LoVo (cell line): ENCODE measurements at regions not wholly inside any gene's neighbourhood (a gene's known extent, or its start where the extent isn't known, plus 50 kb on each side); places are given as distances from the start of the nearest gene placed in this dataset.

ENCODE experiments used
- DNase-seq: peaks from one replicate; pipeline ENCODE4 v3.0.0-alpha.2; 2016; ENCODE audit warnings: low spot score

DNA sequence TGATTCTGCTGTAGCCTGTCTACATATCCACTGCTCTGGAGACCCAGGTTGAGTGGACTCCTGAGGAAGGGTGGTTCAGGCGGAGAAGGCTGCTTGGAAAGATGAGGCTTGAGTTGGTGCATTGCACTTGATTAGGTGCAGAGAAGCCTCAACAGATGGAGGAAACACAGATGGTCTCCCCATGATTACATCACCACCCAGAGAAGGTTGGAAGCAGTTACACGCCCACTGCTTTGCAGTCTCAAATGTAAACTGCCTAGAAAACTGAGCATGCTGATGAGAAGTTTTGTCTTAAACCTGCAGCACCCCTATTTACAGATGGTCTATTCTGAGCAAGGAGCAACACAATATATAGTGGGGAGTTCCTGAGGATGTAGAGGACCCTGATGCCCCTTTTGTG is 266.6 kb downstream of the PIK3R1 start:
- no peak for DNase-seq

DNA sequence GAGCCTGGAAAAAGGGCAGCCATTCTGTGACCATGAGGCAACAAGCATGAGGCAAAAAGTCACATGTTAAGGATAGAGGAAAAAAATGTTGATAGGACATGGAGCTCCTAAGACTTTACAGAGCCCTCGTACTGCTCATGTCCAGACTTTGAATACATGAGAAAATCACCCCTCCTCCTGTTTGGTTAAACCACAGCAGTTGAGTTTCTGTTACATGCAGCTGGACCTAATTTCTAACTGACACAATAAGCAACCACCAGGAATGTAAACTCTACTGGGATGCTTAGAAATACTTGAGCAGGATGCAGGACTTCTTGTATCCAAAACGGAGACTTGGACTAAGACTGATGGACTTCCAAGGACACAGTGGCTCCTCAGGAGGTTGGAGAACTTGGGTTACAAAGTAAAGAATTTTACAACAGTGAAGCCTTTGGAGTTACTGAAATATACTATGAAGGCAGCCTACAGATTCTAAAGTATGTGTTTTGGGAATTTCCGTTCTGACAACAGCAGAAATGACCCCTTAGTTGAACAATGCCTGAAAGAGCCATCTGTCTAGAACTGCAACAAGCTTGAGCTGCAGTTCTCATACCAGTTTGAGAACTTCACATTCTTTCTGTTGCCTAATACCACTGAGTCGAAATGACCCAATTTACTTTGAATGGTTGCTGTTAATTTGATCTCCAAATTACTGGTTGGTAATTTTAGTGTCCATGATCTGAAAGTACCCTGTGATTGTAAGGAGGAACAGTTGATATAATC is 268.9 kb downstream of the PIK3R1 start:
- no peak for DNase-seq

- DNase-seq = no peak
These were observed 274.0 kb downstream of the PIK3R1 start for GRCh38 chr5:68489556-68489955.

- no peak for DNase-seq
These were observed 274.9 kb downstream of the PIK3R1 start for GRCh38 chr5:68490406-68490805.

DNA sequence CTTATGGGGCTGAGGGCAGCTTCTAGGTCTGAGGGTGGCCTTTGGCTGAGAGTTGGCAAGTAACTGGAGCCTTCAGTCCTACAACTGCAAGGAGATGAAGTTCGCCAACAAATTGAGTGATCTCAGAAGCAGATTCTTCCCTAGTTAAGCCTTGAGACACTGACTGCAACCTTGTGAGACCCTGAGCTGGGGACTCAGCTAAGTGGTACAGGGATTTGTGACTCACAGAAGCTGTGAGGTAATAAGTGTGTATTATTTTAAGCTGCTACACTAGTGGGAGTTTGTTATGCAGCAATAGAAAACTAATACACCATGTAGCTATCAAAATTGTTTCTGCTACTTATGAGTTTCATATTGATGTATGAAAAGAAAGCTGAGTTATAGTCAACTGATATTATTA is 279.2 kb downstream of the PIK3R1 start:
- no peak for DNase-seq

DNA sequence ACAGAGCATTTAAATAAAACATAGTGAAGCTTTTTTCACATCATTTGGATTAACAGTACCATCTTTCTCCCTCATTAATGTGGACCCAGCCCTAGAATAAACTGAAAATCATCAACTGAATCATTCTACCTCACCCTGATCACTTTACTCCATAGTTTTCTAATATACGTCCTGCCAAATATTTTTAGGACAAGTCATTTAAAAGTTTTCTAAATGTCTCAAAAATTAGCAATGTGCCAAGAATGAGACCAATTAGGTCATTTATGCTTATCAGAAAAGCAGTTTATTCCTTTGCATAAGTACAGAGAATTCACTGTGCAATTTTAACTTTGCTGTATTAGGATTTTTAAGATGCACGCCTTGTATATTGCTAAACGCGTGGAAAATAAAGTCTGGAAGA is 284.4 kb downstream of the PIK3R1 start:
- no peak for DNase-seq

DNA sequence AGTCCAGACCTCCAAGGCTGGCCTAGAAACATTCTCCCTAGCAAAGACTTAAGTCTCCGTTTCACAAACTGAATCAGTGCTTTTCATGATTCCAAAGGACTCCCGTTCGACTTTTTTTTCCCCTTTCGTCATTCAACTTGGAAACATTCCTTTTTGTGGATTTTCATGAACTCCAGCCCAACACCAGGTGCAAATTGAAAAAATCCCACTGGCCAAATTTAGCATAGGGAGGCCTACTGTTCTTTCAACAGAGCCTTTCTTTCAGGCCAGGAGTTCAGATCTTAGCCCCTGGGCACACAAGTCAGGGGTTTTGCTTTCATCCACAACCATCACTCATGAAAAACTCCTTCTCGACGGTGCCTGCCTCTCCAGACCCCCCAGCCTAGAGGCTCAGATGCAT is 285.3 kb downstream of the PIK3R1 start:
- DNase-seq = no peak

DNA sequence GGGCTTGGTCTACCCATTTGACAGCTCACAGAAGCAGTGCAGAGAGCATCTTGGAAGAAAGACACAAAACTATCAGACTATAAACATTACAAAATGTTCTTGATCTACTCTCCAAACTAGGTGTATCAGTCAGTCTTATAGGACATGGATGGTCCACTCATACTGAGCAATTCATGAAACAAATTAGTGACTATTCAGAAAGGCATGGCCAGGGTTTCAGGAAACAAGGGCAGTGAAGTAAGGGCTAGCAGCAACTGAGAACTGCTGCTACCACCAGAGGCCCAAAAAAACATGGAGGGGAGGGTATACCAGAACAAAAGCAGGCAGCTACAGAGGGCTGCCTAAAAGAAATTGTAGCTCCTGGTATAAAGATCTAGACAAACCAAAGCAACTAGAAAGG is 287.0 kb downstream of the PIK3R1 start:
- DNase-seq = no peak

- DNase-seq = no peak
These were observed 288.8 kb downstream of the PIK3R1 start for GRCh38 chr5:68504306-68504705.

- DNase-seq = peak; percentile 82
These were observed 290.6 kb downstream of the PIK3R1 start for GRCh38 chr5:68505917-68506860.

GRCh38 chr5:68515514-68515913 is 300.0 kb downstream of the PIK3R1 start:
- no peak for DNase-seq

GRCh38 chr5:68518286-68518685 is 302.7 kb downstream of the PIK3R1 start:
- DNase-seq = no peak

GRCh38 chr5:68519143-68519542 is 303.6 kb downstream of the PIK3R1 start:
- no peak for DNase-seq

- DNase-seq = no peak
These were observed 306.2 kb downstream of the PIK3R1 start for GRCh38 chr5:68521776-68522175.

DNA sequence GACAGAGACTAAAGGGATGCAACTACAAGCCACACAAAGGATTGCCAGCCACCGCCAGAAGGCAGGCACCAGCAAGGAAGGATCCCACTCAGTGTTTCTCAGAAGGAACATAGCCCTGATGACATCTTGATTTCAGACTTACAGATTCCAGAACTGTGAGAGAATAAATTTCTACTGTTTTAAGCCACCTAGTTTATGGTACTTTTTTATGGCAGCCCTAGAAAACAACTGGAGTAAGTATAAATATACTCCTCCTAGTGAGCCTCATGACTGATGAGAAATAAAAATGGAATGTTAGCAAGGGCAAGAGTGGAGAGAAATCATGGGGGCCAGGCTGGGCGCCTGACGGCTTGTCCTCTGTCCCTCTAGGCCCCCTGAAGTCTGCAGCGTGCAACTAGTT is 307.3 kb downstream of the PIK3R1 start:
- no peak for DNase-seq

DNA sequence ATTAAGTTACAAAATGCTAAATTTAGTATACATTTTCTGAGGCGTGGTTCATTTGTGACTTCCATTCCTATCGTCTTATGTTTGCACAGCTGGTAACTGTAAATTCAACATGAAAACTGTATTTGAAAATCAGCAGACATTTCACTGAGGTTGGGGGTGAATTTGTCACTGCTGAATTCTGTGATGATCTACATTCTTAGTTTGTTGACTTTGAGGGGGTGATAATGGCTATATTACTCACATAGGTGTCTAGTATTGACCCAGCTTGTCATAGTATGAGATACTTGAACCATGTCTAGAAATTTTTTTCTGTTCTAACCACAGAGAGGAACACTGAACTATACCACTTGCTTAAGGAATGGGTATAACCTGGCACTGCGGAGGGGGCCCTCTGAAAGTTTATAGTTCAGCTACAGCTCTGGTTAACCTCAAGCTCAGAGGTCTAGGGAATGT is 313.3 kb downstream of the PIK3R1 start:
- no peak for DNase-seq

DNA sequence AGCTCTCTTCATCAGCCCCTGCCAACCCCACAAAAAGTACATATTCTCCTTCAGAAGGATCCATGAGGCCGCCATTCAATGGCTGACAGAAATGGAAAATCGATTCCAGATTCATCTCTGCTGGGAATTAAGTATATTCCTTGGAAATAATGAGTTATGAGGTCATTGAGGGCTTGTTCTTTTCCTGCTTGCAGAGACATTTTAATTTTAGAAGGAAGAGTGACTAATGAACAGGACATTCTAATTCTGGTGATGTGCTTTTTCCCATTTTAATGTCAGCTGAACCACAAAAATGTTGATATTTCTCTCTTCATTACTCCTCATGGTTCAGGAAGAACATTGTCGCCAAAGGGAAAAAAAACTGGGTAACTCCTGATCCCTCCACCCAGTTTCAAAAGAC is 314.0 kb downstream of the PIK3R1 start:
- no peak for DNase-seq

DNA sequence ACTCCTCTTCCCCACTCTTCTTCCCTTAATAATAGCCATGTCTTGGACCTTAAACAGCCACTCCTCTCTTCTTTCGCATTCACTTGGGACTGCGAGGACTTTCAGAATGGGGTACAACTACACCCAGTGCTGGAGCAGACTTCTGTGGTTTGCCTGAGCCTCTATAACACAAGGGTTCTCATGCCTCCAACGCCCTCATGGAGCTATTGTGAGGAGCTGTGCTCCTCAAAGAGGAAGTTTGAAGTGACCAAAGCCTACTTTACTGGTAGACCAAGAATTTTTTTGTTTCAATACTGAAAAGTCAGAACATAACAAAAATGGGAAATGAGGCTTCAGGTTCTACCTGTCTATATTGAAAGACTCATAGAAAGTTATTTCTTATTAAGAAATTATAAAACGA is 316.4 kb downstream of the PIK3R1 start:
- DNase-seq = no peak

DNA sequence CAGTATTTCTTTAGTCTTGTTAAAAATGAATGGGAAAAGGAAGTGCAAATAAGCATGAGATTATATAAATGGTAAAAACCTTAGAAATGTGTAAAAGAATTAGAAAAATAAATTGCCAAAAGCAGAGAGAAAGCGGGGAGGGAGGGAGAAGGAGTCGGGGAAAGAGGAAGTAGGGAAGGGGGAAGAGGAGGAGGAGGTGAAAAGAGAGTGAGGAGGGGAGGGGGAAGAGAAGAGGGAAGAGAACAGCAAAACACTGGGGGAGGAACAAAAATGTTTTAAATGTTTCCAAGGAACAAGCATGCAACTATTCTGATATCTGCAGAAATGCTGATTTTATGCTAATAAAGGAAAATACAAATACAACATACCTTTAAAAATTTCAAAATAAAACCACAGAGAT is 317.5 kb downstream of the PIK3R1 start:
- DNase-seq = no peak

DNA sequence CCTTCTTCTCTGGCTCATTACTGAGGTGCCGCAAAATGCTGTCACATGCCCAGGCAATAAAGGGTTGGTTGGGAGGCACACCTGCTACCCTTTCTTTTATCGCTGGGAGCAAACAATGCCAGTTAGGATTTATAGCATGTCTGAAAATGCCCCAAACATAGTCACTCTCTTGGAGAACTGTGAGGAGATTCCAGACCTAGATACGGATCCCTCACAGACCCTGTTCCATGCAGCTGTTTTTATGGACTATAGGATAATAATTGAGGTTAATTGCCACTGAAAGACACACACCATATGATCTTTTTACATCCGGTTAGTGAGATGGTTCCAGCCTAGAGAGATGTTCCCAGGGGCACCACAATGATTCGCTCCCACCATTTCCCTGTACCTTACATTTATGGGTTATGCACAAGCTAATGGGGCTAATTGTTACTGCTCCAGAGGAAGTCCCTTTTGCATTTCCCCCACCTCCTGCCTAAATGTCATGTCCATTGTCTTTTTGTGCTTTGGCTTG is 318.1 kb downstream of the PIK3R1 start:
- DNase-seq = no peak

- DNase-seq = no peak
These were observed 318.8 kb downstream of the PIK3R1 start for GRCh38 chr5:68534131-68534940.

DNA sequence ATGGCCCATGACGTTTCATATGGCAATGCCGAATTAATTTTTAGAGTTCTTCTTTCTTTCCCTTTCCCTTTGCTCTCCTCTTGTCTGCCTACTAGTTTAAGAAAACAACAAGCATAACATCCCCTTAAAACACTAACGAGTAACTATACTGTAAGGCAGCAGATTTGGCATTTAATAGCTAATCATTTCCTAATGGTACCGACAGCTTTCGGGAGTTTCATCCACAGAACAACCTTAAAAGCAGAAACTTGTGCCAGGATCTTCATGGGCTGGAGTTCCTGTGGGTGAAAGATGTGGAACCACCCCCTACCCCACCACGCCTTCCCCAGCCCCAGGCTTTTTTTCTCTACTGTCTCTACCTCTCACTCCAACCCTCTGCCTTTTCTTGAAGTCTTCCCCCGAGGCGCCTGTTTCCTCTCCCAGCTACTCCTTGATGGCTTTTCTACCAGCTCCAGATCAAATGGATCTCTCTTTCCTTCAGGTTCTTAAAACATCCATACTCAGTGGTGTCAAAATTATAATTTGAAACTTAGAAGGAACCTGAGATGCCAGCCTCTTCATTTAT is 319.5 kb downstream of the PIK3R1 start:
- no peak for DNase-seq
